NCI-H1694 (cell line): ENCODE measurements at regions not wholly inside any gene's neighbourhood (a gene's known extent, or its start where the extent isn't known, plus 50 kb on each side); places are given as distances from the start of the nearest gene placed in this dataset.
A peak's percentile ranks its signal among the peaks of the same experiment; 100 is the strongest.
"Not testable (repeated sequence)": the region's sequence is repeated elsewhere in the genome, so short reads cannot be mapped to it uniquely, and the experiment has no call there.

Source experiments
- DNase-seq: peaks from one replicate; lab custom pipeline; 2025; lab: John Stamatoyannopoulos, UW

DNA sequence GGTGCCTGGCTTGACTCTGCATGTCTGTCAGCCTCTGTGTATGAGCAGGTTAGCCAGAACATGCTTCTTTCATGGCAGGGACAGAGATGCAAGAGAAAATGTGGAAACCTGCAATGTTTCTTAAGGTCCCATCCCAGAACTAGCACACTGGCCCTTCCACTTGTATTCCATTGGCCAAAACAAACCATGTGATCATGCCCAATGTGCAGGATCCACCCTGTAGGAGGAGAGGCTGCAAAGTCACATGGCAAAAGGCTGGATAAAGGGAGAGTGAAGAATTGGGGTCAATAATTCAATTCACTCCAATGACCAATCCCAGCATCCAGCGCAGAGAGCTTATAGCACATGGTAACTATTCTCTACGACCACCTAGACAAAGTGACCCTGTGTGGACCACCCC, 405.5 kb downstream of the MIAT start:
- no peak for DNase-seq

- DNase-seq = no peak
Measured at GRCh38 chr22:27063406-27063805, 406.0 kb downstream of the MIAT start.

- DNase-seq = no peak
Measured at GRCh38 chr22:27063841-27064240, 406.5 kb downstream of the MIAT start.

GRCh38 chr22:27064386-27064785, 407.0 kb downstream of the MIAT start:
- DNase-seq = no peak

DNA sequence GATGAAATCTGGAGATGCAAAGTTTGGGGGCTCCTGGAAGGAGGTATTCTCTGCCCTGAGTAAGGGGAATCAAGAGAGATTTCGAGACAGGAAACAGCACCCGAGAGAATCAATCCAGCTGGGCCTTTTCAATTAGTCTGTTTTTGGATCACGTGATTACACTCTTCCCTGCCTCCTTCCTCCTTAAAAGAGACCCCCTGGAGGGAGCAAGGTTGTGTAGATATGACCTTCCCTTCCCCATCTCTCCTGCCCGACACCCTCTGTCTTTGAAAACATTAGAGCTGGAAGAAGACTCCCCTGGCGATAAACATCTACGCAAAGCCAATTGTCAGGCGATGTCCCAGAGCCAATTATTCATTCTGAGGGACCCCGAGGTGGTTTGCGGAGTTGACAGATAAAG, 407.9 kb downstream of the MIAT start:
- no peak for DNase-seq

- peak; percentile 87 for DNase-seq
Measured at GRCh38 chr22:27066856-27067255, 409.5 kb downstream of the MIAT start.

- DNase-seq = no peak
Measured at GRCh38 chr22:27068121-27068520, 410.7 kb downstream of the MIAT start.

- DNase-seq = no peak
Measured at GRCh38 chr22:27070594-27070993, 413.2 kb downstream of the MIAT start.

DNA sequence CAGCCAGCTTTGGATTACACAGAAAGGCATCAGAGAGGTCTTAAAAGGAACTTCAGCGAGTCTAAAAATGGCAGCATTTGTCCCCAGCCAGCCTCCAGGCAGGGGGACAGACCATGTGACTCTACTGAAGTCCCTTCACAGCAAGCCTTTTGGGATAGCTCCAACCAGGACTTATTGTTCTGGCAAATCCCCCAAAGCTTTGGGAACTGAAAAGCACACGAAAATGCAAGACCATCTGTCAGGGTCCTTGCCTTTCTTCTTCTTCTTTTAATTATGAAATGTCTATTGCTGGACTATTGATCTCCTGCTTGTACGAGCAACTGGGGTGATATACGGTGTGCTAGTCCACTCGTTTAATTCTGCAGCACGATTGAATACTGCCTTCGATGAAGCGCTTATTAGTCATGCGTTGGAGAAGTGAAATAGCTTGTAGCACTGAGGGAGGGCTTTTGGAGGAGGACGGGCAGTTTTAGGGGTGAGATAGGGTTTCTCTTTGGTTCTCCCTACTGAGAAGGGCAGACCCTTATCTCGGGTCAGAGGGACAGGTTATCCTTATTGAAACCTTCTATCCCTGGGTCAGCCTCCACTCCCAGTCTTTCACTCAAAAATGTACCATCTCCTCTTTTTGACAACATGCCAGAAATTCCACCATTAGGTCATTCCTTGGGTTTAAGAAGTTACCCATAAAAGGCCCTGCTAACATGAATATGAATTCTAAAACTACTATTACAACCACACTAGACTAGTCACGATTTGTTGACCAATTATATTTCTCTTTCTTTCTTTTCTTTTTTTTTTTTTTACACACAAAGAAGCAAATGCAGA, 416.4 kb downstream of the MIAT start:
- DNase-seq = peak; percentile 68

GRCh38 chr22:27075028-27075678, 417.8 kb downstream of the MIAT start:
- DNase-seq = no peak

DNA sequence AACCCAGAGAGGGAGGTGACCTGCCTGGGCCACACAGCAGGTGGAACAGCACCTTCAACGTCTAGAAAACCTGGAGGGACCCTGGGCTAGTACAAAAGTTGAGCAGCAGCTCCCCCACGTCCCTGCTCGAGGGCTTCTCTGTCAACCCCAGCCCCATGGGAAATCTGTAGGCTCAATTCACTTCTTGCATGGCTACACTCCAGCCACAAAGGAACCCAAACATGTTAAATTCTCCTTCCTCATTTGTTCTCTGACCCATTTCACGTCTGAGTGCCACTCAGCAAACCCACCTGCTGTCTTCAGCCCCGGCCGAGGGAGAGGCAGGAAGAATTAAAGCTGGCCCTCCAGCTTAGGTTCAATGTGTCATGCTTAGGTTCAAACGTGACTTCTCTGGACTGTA, 418.5 kb downstream of the MIAT start:
- DNase-seq = no peak

GRCh38 chr22:27078064-27078463, 420.7 kb downstream of the MIAT start:
- not testable (repeated sequence) for DNase-seq

DNA sequence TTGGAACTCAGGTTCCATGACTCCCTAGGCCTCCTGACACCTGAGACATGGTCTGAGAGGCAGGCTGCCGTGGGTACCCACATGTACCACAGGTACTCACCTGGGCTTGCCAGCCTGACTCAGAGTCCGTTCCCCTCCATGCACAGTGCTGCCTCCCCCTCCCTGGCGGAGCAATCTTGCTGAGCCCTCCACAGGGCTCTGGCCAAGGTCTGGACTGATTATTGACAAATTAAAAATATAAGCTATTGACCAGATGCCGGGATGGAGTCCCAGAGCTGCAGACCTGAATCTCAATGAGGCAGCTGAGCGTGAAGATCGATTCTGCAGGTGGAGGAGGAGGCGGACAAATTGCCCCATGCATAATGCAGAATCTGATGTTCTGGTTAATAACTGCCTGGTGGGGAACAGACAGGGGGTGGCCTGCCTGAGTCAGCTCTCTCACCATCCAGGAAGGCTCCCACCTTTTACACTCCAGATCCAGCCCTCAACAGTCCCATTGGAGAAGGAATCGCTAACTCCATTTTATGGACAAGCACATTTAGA, 422.7 kb downstream of the MIAT start:
- DNase-seq = no peak

DNA sequence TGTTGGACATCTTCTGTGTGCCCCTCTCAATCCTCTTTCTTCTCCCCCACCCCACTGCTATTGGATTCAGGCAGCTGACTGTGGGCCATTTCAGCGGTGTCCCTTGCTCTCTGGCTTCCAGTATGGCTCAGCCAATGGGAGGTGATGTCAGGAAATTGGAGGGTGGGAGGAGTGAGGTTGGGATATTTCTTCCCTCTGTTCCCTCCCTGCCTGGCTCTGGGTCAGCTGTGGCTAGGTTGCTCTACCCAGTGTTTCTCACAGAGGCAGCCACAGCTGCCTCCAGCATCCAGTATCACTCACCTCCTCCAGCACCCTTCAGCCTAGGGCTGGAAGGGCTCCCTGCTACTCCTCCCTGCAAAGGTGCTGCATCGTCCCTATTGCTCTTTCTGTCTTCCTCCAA, 423.5 kb downstream of the MIAT start:
- peak; percentile 45 for DNase-seq

DNA sequence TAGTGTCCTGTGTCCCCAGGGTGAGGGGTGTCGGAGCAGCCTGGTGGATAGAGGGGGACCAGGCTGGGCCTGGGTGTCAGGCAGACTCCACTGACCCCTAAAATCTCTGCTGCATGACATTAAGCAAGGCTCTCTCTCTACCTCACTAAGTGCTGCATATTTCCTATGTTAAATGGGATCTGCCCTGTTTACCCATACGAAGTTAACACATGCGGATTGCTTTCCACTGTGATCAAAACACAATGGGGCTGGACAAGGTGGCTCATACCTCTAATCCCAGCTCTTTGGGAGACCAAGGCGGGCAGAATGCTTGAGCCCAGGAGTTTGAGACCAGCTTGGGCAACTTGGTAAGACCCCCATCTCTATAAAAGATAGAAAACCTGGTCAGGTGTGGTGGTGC, 426.2 kb downstream of the MIAT start:
- no peak for DNase-seq

DNA sequence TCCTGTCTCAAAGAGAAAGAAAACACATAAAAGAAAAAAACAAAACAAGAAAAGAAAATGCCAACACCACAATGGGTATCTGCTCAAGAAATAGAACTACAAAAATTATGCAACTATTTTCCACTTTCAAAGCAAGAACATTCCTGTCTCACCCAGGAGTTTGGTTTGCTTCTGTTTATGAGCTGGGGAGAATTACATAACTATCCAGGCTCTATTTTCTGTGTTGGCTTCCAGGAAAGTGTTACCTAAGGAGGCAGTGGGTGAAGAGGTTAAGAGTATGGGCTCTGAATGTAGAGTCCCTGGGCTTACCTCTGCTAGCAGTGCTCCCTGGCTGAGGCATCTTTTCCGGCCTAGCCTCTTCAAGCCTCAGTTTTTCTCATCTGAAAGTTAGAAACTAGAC, 426.7 kb downstream of the MIAT start:
- no peak for DNase-seq

DNA sequence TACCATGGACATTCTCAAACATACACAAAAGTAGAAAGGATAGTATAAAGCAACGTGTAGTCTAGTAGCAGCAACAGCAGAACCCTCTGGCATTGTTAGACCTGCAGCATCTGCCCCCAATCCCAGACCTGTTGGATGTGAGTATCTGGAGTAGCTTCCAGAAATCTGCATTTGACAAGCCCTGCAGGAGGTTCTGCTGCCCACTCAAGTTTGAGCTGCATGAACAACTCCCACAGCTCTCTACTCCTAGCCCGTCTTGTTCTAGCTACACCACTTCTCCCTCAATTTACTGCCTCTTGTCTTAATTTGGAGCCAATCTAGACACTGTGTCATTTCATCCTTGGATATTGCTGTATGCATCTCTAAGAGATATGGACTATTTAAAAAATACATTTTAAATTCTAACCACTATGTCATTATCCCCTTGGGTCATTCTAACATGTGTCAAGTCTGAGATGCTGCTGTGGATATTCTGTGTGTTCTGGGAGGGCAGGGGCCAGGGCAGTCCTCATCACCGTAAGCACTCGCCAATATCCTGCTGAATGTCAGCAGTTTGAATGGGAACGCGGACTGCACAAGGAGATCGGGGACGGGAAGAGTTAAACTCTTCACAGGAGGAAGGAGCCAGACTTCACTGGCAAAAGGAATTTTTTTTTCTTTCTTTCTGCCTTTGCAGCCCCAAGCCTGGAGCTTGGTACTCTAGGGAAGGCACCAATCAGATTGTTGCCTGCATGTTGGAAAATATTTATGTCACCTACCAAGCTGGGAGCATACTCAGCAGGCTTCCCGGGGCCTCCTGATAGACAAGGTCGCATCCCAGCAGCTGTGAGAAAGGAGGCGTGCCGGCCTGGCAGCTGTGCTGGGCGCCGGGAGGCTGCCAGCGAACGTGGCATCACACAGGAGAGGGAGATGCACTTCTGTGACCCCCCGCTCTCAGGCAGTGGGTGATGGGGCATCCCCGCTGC, 429.0 kb downstream of the MIAT start:
- DNase-seq = peak; percentile 85

DNA sequence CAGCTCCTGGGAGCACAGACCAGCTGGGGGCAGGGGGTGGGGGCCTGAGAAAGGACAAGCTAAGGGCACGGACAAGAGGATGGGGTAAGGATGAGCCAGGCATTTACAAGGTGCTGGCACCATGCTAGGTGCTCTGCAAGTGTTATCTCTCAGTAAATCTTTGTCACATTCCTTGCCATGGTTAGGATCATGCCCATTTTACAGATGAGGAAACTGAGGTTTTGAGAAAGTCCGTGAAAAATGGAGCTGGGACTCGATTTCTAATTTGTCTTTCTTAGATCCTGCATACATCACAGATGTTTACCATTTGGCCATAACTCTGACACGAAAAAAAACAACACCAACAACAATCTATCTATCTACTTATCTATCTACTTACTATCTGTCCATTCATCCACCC, 429.7 kb downstream of the MIAT start:
- no peak for DNase-seq

DNA sequence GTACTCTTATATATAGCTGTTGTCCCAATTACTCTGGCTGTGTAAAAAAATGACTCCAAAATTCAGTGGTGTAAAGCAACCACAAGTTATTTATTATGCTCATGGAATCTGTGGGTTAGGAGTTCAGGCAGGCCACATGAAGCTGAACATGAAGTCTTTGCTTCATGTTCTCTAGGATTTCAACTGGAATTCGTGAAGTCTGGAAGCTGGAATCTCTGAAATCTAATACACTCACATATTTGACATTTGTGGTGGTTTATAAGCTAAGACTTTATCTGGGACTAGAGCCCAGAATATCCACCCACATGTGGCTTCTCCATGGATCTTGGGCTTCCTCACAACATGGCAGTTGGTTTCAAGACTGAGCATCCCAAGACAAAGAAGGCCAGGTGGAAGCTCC, 430.6 kb downstream of the MIAT start:
- DNase-seq = no peak

DNA sequence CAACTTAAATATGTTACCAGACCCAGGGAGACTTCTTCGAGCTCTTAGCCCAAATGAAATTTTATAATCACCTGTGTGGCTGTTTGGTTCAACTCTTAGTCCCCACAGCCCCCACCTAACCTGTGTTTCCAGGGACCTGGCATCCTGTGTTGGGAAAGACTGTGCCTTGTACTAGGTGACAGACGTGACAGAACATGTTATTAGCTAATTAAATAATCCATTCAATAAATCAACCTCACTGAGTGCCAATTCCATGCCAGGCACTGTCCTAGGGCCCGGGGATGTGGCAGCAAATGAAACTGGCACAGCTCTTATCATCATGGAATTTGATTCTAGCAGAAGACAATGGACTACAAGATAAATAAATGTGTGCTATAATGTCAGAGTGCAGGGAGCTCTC, 431.9 kb downstream of the MIAT start:
- peak; percentile 75 for DNase-seq

GRCh38 chr22:27090611-27091011, 433.2 kb downstream of the MIAT start:
- peak; percentile 75 for DNase-seq

DNA sequence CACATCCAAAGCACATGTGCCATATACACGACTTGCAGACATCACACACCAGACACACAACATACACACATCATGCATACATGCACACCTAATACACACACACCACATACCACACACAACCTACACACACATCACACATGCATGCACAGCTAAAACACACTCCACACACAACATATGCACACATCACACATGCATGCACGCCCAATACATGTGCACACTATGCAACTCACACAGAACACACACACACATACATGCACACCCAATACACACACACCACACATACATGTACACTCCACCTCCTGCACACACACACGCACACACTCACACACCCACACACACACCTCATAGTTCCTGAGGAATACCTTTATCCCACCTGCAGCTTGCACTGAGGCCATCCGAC, 436.0 kb downstream of the MIAT start:
- DNase-seq = no peak
